Adrenal gland (tissue), 9 donors: ENCODE measurements at regions not wholly inside any gene's neighbourhood (a gene's known extent, or its start where the extent isn't known, plus 50 kb on each side); places are given as distances from the start of the nearest gene placed in this dataset.
"Not testable (repeated sequence)": the region's sequence is repeated elsewhere in the genome, so short reads cannot be mapped to it uniquely, and the experiment has no call there.

Experiments
- DNase-seq, 7 donors: peaks; one replicate each; pipeline ENCODE4 v3.0.0-alpha.2; 2019 to 2020
- H3K27ac ChIP-seq, 5 donors: fragments of 200-600 bp; sonication (generic) in 4 of 5; 1 replicate in 3 of 5; 2 replicates in 2 of 5; pipeline versions ENCODE4 v1.5.1 to v1.8.0; 2016 to 2020; ENCODE audit warnings: mild to moderate bottlenecking in 1 of 5
- H3K27me3 ChIP-seq: fragments of 200-600 bp; 2 replicates; pipeline ENCODE4 v1.8.0; 2021
- H3K36me3 ChIP-seq, 2 donors: fragments of 200-600 bp; replicated peaks in 1 of 2; 1 replicate in 1 of 2; 2 replicates in 1 of 2; pipeline versions ENCODE4 v1.5.1 to v1.8.0; 2018 to 2022
- H3K4me1 ChIP-seq, 2 donors: fragments of 200-600 bp; replicated peaks in 1 of 2; 1 replicate in 1 of 2; 2 replicates in 1 of 2; pipeline versions ENCODE4 v1.5.1 to v1.8.0; 2018 to 2021
- H3K4me3 ChIP-seq, 4 donors: fragments of 200-600 bp; sonication (generic) in 3 of 4; one replicate each; pipeline ENCODE4 v1.5.1; 2016 to 2018
- H3K9me3 ChIP-seq, 3 donors: fragments of 200-600 bp; sonication (generic) in 1 of 3; replicated peaks in 1 of 3; 1 replicate in 2 of 3; 2 replicates in 1 of 3; pipeline versions ENCODE4 v1.5.1 to v1.8.0; 2016 to 2021
- CTCF ChIP-seq, 6 experiments: fragments of 450-650 bp in 4 of 6; fragments of 200-600 bp in 2 of 6; sonication (generic) in 1 of 6; IDR thresholded peaks; 1 replicate in 5 of 6; 2 replicates in 1 of 6; pipeline versions ENCODE4 v1.5.1 to v1.8.0; 2016 to 2021; ENCODE audit warnings: antibody characterized with exemption in 6 of 6, mild to moderate bottlenecking in 2 of 6, moderate library complexity in 1 of 6
- POLR2A ChIP-seq, 2 donors: fragments of 450-650 bp; IDR thresholded peaks; one replicate each; pipeline ENCODE4 v1.6.1; 2017; ENCODE audit warnings: antibody characterized with exemption in 2 of 2, mild to moderate bottlenecking in 2 of 2, moderate library complexity in 1 of 2
- WGBS, 4 donors: extraction: QIAGEN DNeasy Blood & Tissue Kit in 2 of 4; methylation state at CpG; one replicate each; pipeline versions ENCODE4 v1.1.5 to v1.1.7; 2013 to 2017; 5-methylcytosine and 5-hydroxymethylcytosine counted together
- intact Hi-C, 2 donors: fragments of 100-400 bp; cut with DNase I; formaldehyde crosslinking; loops; one replicate each; pipeline versions ENCODE4 v1.14.1 to v1.15.0; 2022 to 2023
- donor health status: healthy with polysubstance abuse.
- donor health status: Bipolar disorder and iron deficiency.
- donor health status: DM: yes; HTN: yes; CAD: no.
- donor health status: DM: no; HTN: no; CAD: no.
- donor health status: DM: no; HTN: no; CAD: no.

GRCh38 chr7:124179641-124180040 lies 146.8 kb upstream of the TMEM229A start:
- DNase-seq = no peak
- no peak for TF ChIP-seq CTCF (IDR thresholded peaks at IDR 0.05)
- no peak for TF ChIP-seq POLR2A (IDR thresholded peaks at IDR 0.05)
- no peaks in the 10 kb centered on the region for H3K9me3 ChIP-seq
- H3K4me3 ChIP-seq = no peak overlapping the region
- H3K36me3 ChIP-seq = no peaks in the 10 kb centered on the region
- H3K27me3 ChIP-seq = no peaks in the 10 kb centered on the region
- whole genome bisulfite sequencing, 4 donors = 67 to 90% (median 85%) methylated on average over 2 of the region's 2 CpGs
- intact Hi-C loops = no loop called here
- H3K27ac ChIP-seq = no peak overlapping the region
- no peaks in the 10 kb centered on the region for H3K4me1 ChIP-seq

- intact Hi-C loops = no loop called here
- no peak for DNase-seq
- Histone ChIP-seq H3K4me1 (no peaks in the 10 kb centered on the region), H3K27me3 (no peaks in the 10 kb centered on the region), H3K4me3 (no peak overlapping the region), H3K36me3 (no peaks in the 10 kb centered on the region), H3K27ac (no peak overlapping the region), H3K9me3 (no peaks in the 10 kb centered on the region)
- TF ChIP-seq CTCF (IDR thresholded peaks at IDR 0.05) (no peak), POLR2A (IDR thresholded peaks at IDR 0.05) (no peak)
Measured at GRCh38 chr7:124177891-124178290, 145.0 kb upstream of the TMEM229A start.

GRCh38 chr7:124171812-124172211 lies 138.9 kb upstream of the TMEM229A start:
- 87 to 97% (median 89%) methylated on average over 3 of the region's 3 CpGs for WGBS, 4 donors
- intact Hi-C loops = not testable (repeated sequence)

GRCh38 chr7:124171068-124171467 lies 138.2 kb upstream of the TMEM229A start:
- intact Hi-C loops = no loop called here
- Histone ChIP-seq H3K4me1 (no peaks in the 10 kb centered on the region), H3K4me3 (no peak overlapping the region), H3K27me3 (no peaks in the 10 kb centered on the region), H3K27ac (no peak overlapping the region), H3K9me3 (no peaks in the 10 kb centered on the region), H3K36me3 (no peaks in the 10 kb centered on the region)
- WGBS, 4 donors = 25 to 54% (median 37%) methylated on average over 1 of the region's 1 CpG
- peak in 1 of 7 donors; percentile 7 for DNase-seq
- TF ChIP-seq POLR2A (IDR thresholded peaks at IDR 0.05) (no peak), CTCF (IDR thresholded peaks at IDR 0.05) (peak in 2 of 6 experiments; percentile 7 to 22)

More at GRCh38 chr7:124171812-124172211, 138.9 kb upstream of the TMEM229A start:
- H3K36me3 ChIP-seq, DNase-seq, H3K27me3 ChIP-seq, H3K4me1 ChIP-seq, H3K27ac ChIP-seq, H3K9me3 ChIP-seq, H3K4me3 ChIP-seq: not testable (repeated sequence)

- intact Hi-C loops = no loop called here
Measured at GRCh38 chr7:124168616-124169015, 135.7 kb upstream of the TMEM229A start.

More at GRCh38 chr7:124168616-124169015, 135.7 kb upstream of the TMEM229A start:
- WGBS, 4 donors = 60 to 77% (median 72%) methylated on average over 2 of the region's 2 CpGs
- TF ChIP-seq CTCF (IDR thresholded peaks at IDR 0.05) (no peak), POLR2A (IDR thresholded peaks at IDR 0.05) (no peak)
- Histone ChIP-seq H3K27me3 (no peaks in the 10 kb centered on the region), H3K9me3 (no peaks in the 10 kb centered on the region), H3K4me1 (no peaks in the 10 kb centered on the region), H3K27ac (no peak overlapping the region), H3K4me3 (no peak overlapping the region), H3K36me3 (no peaks in the 10 kb centered on the region)
- no peak for DNase-seq
